Panc1 (cell line): ENCODE measurements at regions not wholly inside any gene's neighbourhood (a gene's known extent, or its start where the extent isn't known, plus 50 kb on each side); places are given as distances from the start of the nearest gene placed in this dataset.

Source experiments
- ATAC-seq: fragments of 200-7000 bp; cut with Tn5 transposase; 2 replicates; pipeline ENCODE4 v1.9.1; 2020; ENCODE audit warnings: mild to moderate bottlenecking, moderate library complexity
- BruUV-seq: library from RNA; stranded (reverse); fragments of 400-500 nt; replicated peaks from 2 replicates; lab custom pipeline; 2021; lab: Mats Ljungman, UMichigan
- CTCF ChIA-PET: fragments of 300-600 bp; sonication (Branson Sonifier 250); formaldehyde crosslinking; loops from one replicate; lab custom pipeline; 2022; ENCODE audit warnings: antibody characterized with exemption; lab: Charles Lee
- POLR2A ChIA-PET: fragments of 300-600 bp; sonication (Branson Sonifier 250); formaldehyde crosslinking; loops from one replicate; lab custom pipeline; 2022; ENCODE audit warnings: antibody characterized with exemption; lab: Charles Lee
- DNase-seq: peaks from one replicate; pipeline ENCODE4 v3.0.0-alpha.2; 2010; ENCODE audit warnings: low read depth, low spot score
- H3K27ac ChIP-seq: 2 replicates; pipeline ENCODE4 v1.5.1; 2011; ENCODE audit warnings: mild to moderate bottlenecking, low read length, inconsistent platforms
- H3K27me3 ChIP-seq: fragments of 200-500 bp; sonication (Bioruptor generic); 2 replicates; pipeline ENCODE4 v1.6.0; 2014; ENCODE audit warnings: low read length, inconsistent platforms; ENCODE audit not compliant: control insufficient read depth, insufficient read depth
- H3K36me3 ChIP-seq: fragments of 200-500 bp; sonication (Bioruptor generic); 2 replicates; pipeline ENCODE4 v1.5.1; 2014; ENCODE audit warnings: inconsistent platforms, mild to moderate bottlenecking, low read length, moderate library complexity; ENCODE audit not compliant: control insufficient read depth, insufficient read depth
- H3K4me1 ChIP-seq: 2 replicates; pipeline ENCODE4 v1.5.1; 2011; ENCODE audit warnings: inconsistent platforms, mild to moderate bottlenecking, low read length, moderate library complexity; ENCODE audit not compliant: control insufficient read depth, insufficient read depth
- H3K4me3 ChIP-seq, 2 experiments: 2 replicates each; pipeline ENCODE4 v1.5.1; 2011 to 2012; ENCODE audit warnings: low read depth in 2 of 2, low read length in 2 of 2, mild to moderate bottlenecking in 2 of 2, inconsistent platforms in 1 of 2, moderate library complexity in 1 of 2
- H3K9me3 ChIP-seq: fragments of 200-500 bp; sonication (Bioruptor generic); 2 replicates; pipeline ENCODE4 v1.5.1; 2014; ENCODE audit warnings: low read depth, mild to moderate bottlenecking, inconsistent platforms, low read length, moderate library complexity; ENCODE audit not compliant: control insufficient read depth, insufficient read depth
- POLR2AphosphoS5 ChIP-seq: IDR thresholded peaks from 2 replicates; pipeline ENCODE4 v1.6.1; 2012; ENCODE audit warnings: mild to moderate bottlenecking, low read depth, low read length, moderate library complexity
- SIN3A ChIP-seq: IDR thresholded peaks from 2 replicates; pipeline ENCODE4 v1.6.1; 2012; ENCODE audit warnings: low read depth, mild to moderate bottlenecking, low read length, moderate library complexity, borderline replicate concordance; ENCODE audit not compliant: insufficient read depth
- TCF7L2 ChIP-seq: IDR thresholded peaks from 2 replicates; pipeline ENCODE4 v1.6.1; 2011; ENCODE audit warnings: mild to moderate bottlenecking, low read depth, low read length, inconsistent platforms
- in situ Hi-C: cut with HindIII; loops from 2 replicates; pipeline ENCODE4 v1.10.0; 2016; ENCODE audit warnings: low sequenced_read_pairs, low pct_unique_long_range_greater_than_20kb
- intact Hi-C: fragments of 100-400 bp; cut with micrococcal nuclease; formaldehyde crosslinking; loops from one replicate; pipeline ENCODE4 v1.10.0; 2022; ENCODE audit not compliant: unreplicated experiment
- TF ChIP-seq, protein P1 (sequence below): fragments of 450-650 bp; IDR thresholded peaks from 2 replicates; pipeline ENCODE4 v1.5.1; 2017; ENCODE audit warnings: mild to moderate bottlenecking
- TF ChIP-seq, protein P2 (sequence below), 2 experiments: IDR thresholded peaks; 2 replicates each; pipeline ENCODE4 v1.6.1; 2011 to 2012; ENCODE audit warnings: low read depth in 2 of 2, control low read depth in 1 of 2, low read length in 1 of 2, mild to moderate bottlenecking in 1 of 2, moderate library complexity in 1 of 2; ENCODE audit not compliant: insufficient read depth in 1 of 2

DNA sequence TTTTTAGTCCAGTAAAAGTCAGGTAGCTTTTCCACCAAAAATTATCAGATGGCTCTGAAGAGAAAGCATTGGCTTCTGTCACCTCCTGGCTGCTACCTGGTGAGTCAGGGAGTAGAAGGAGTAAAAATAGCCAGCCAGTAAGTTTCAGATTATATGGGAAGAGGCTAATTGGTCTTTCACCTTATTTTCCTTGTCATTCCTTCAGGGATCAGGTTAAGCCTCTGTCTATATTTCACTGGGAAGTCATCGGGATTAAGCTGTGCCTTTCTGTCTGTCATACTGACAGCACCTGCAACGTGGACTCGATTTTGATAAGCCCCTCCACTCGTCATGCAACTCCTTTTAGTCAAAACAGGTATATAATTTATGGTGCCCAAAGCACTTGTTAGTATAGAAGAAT is 380.7 kb upstream of the CELF4 start:
- no peak for DNase-seq
- Histone ChIP-seq H3K27me3 (no peaks in the 10 kb centered on the region), H3K9me3 (no peaks in the 10 kb centered on the region), H3K27ac (no peak overlapping the region), H3K4me1 (no peaks in the 10 kb centered on the region), H3K4me3 (no peak overlapping the region), H3K36me3 (no peaks in the 10 kb centered on the region)
- ATAC-seq = no peak
- TF ChIP-seq SIN3A (no peak), TCF7L2 (no peak)
- TF ChIP-seq, protein P1, sequence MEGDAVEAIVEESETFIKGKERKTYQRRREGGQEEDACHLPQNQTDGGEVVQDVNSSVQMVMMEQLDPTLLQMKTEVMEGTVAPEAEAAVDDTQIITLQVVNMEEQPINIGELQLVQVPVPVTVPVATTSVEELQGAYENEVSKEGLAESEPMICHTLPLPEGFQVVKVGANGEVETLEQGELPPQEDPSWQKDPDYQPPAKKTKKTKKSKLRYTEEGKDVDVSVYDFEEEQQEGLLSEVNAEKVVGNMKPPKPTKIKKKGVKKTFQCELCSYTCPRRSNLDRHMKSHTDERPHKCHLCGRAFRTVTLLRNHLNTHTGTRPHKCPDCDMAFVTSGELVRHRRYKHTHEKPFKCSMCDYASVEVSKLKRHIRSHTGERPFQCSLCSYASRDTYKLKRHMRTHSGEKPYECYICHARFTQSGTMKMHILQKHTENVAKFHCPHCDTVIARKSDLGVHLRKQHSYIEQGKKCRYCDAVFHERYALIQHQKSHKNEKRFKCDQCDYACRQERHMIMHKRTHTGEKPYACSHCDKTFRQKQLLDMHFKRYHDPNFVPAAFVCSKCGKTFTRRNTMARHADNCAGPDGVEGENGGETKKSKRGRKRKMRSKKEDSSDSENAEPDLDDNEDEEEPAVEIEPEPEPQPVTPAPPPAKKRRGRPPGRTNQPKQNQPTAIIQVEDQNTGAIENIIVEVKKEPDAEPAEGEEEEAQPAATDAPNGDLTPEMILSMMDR = no peak
- in situ Hi-C loops (no loop called here), intact Hi-C loops (no loop called here)
- no TSS peak for BruUV-seq
- CTCF ChIA-PET = no interaction called here
- POLR2A ChIA-PET = no interaction called here

DNA sequence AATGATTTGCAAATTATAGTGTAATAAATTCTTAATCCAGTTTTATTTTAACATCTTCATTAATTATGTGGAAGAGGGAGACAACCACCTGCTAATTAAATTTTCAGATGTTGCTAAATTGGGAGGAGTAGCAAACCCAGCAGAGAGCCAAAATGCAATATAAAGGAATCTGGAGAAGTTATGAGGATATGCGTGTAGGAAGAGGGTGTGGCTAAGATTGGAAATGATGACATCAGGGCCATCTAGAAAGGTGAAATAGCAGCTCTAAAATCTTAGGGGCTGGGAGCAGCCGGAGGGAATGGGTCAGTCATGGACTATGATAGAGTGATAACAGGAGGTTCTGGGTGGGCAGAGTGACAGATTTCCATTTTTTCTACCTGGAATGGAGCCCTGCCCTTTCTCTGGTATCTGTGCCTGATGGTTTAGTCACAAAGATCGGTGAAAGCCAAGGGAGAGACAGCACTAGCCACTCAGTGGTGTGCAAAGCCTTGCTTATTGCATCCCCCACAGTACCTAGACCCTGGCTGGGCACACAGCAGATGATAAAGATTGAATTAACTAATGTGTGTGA is 379.2 kb upstream of the CELF4 start:
- TF ChIP-seq, protein P2, sequence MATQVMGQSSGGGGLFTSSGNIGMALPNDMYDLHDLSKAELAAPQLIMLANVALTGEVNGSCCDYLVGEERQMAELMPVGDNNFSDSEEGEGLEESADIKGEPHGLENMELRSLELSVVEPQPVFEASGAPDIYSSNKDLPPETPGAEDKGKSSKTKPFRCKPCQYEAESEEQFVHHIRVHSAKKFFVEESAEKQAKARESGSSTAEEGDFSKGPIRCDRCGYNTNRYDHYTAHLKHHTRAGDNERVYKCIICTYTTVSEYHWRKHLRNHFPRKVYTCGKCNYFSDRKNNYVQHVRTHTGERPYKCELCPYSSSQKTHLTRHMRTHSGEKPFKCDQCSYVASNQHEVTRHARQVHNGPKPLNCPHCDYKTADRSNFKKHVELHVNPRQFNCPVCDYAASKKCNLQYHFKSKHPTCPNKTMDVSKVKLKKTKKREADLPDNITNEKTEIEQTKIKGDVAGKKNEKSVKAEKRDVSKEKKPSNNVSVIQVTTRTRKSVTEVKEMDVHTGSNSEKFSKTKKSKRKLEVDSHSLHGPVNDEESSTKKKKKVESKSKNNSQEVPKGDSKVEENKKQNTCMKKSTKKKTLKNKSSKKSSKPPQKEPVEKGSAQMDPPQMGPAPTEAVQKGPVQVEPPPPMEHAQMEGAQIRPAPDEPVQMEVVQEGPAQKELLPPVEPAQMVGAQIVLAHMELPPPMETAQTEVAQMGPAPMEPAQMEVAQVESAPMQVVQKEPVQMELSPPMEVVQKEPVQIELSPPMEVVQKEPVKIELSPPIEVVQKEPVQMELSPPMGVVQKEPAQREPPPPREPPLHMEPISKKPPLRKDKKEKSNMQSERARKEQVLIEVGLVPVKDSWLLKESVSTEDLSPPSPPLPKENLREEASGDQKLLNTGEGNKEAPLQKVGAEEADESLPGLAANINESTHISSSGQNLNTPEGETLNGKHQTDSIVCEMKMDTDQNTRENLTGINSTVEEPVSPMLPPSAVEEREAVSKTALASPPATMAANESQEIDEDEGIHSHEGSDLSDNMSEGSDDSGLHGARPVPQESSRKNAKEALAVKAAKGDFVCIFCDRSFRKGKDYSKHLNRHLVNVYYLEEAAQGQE (IDR thresholded peaks at IDR 0.05; ENCODE audit: insufficient read depth in 1 of 2, low read depth in 2 of 2, low read length in 1 of 2) = no peak
- TF ChIP-seq, protein P1 = no peak
- no peak for TF ChIP-seq SIN3A
- TF ChIP-seq TCF7L2 = no peak
- TF ChIP-seq POLR2AphosphoS5 = no peak
- intact Hi-C loops (no loop called here), in situ Hi-C loops (no loop called here)
- Histone ChIP-seq H3K27ac (no peak overlapping the region), H3K4me3 (no peak overlapping the region), H3K4me1 (no peaks in the 10 kb centered on the region), H3K36me3 (no peaks in the 10 kb centered on the region), H3K9me3 (no peaks in the 10 kb centered on the region), H3K27me3 (no peaks in the 10 kb centered on the region)
- POLR2A ChIA-PET = no interaction called here
- BruUV-seq = no TSS peak
- ATAC-seq (no peak), DNase-seq (no peak)
- CTCF ChIA-PET = no interaction called here
